NCI-H2081 treated with DMSO at 0.1 percent for 48 hours (cell line): ENCODE measurements at regions not wholly inside any gene's neighbourhood (a gene's known extent, or its start where the extent isn't known, plus 50 kb on each side); places are given as distances from the start of the nearest gene placed in this dataset.
"Not testable (repeated sequence)": the region's sequence is repeated elsewhere in the genome, so short reads cannot be mapped to it uniquely, and the experiment has no call there.

Experiments
- DNase-seq: peaks from one replicate; lab custom pipeline; 2025; lab: John Stamatoyannopoulos, UW

DNA sequence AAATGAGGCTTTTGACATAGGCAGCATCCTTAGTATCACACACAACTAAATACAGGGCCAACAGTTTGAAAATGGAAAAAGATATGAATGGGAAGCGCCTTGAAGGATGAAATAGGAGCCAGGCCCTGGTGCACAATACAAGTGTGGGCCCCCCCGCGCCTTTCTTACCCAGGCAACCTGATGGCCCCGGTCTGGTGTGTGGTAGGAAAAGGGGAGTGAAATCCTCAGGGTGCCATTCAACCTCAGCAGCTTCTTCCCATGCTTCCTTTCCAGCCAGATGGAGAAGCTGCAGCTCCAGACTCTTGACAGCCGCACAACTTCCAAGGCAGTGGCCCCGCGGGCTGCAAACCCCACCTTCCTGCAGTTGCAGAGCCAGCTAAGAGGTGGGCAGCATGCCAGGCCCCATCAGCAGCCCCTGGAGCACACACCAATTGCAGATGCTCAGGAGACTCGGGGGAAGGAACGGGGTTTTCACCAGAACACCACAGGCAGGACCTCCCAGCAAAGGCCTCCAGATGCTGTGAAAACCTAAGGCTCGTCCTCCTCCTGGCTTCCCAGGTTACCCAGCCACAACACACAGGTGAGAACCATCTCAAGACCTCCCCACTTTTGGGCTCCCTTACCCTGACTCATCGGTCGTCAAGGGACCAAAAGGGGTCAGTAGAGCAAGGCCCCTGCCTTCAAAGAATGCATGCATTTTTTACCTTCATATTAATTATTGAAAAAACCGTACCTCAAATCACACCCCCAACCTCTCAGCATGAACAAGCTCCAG, 101.6 kb downstream of the CPN2 start:
- DNase-seq: no peak

DNA sequence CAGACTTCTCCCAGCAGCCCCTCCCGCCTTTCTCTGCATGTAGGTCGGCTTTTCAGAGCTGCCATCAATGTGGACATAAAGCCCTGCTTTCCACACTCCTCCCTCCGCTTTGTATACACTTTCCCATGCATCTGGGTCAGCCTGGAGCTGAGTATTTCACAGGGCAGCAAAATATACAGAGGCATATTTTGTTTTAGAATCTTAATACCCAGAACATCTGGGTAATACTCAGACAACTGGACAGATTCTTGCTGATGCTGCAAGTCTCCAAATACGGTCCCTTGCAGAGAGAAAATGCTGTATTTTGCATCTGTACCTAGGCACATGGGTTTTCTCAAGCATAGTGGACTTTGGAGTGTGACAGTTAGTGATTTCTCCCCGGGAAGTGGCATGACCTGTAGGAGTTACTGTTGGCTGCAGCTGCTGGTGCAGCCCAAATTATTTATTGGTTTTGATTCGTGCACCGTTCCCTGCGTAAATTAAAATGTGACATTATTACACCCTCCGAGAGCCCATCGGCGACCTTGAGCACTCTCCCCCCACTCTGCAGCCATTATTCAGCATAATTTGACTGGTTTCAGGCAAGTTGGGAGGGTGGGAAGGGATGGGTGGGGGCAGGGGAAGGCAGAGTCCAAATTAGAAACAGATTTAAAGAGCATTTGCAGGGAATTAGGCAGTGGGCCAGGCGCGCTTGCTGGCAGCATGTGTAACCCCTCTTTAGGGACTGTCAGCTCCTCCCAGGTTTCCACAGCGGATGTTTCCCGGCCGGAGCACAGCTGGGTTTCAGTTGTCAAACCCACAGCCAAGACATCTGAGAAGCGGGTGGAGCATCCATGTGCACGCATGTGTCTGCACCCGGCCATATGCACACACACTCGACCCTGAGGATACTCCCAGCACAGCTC, 100.8 kb downstream of the CPN2 start:
- peak; percentile 81 for DNase-seq

DNA sequence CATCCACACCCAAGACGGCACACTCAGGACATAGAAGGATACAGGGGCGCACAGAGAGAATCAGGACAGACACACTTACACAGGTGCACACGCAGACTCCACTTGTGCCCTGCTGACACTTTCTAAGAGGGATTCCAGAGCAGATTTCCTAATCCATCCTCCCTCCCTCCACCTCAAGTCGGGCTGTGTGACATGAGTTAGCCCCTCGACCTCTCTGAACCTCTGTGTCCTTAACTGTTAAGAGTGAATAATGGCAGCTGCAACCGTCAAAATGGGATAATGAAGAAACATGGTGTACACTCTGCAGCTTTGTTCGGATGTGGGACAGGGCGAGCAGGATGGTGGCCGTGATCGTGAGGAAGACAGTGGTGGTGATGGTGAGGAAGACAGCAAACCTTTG, 100.1 kb downstream of the CPN2 start:
- no peak for DNase-seq

DNA sequence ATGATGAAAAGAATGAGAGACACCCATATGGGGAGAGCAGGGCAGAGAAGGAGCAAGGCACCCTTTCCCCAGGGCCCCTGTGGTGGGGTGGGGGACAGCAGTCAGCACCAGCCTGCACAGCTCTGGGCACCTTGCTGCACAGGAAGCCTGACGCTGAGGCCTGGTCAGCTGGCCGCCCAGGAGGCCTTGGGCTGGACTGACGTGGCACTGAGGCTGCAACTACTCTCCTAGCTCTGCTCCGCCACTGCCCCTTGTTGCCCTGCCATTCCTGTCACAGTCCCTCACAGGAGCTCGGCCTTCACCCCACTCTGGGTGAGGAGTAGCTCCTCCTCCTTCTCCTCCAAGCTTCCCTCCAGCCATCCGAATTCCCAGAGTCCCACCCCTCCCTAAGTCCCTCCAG, 99.7 kb downstream of the CPN2 start:
- no peak for DNase-seq

DNA sequence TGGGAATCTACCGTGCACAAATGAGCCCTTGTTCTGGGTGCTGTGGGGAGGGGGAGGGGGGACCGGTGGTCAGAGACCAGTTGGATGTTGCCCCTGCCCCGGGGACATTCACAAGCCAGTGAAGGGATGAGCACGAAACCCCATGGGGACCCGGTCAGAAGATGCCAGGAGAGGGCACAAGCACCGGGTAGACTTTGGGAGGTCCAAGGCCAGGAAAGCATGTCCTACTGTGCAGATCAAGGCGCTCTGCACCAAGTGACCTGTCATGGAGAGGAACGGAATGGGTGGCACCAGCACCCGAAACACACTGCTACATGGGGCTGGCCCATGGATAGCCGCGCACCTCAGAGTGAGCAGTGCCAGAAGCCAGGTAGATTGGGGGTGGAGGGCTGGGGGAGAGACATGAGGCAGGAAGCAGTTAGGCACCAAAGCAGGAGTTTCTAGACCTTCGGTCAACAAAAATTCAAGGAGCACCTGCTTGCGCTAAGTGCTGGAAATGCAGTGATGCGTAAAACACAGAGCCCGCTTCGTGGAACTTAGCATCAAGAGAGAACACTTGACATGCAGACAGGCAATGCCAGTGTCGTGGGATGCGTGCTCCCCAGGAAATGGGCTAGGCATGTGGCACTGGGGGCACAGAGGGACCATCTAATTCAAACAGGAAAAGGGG, 99.1 kb downstream of the CPN2 start:
- no peak for DNase-seq

DNA sequence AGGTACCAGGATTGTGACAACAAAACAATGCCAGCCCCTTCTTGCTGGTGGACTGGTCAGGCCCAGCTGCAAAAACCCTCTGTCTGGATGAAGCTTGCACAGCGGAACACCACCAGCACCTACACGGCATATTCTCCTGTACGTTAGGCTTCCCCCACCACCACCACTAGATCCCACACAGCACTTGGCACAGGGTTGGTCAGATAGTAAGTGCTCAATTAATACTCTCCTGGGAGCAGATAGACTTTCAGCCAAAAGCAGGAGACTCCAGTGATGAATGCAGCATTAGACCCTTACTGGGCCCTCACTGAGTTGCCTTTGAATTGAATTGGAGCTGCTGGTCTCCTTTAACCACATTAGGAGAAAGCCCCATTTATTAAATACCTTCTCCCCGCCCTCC, 97.9 kb downstream of the CPN2 start:
- DNase-seq: no peak

DNA sequence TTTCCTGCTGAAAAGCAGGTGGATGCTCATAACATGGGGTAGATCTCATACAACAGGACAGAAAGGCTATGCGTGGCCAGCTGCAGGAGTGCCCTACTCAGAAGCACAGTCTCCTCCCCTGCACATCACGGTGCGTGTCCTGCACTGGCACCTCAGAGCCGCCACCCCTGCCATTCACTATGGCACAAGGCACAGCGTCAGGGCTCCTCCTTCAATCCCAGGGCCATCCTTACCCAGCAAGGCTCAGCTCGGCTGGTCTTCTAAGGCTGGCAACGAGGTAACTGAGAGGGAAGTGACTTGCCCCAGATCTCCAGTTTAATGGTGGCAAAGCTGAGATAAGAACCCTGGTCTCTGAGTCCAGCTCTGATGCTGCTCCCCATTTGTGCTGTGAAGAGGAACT, 97.1 kb downstream of the CPN2 start:
- DNase-seq: no peak

DNA sequence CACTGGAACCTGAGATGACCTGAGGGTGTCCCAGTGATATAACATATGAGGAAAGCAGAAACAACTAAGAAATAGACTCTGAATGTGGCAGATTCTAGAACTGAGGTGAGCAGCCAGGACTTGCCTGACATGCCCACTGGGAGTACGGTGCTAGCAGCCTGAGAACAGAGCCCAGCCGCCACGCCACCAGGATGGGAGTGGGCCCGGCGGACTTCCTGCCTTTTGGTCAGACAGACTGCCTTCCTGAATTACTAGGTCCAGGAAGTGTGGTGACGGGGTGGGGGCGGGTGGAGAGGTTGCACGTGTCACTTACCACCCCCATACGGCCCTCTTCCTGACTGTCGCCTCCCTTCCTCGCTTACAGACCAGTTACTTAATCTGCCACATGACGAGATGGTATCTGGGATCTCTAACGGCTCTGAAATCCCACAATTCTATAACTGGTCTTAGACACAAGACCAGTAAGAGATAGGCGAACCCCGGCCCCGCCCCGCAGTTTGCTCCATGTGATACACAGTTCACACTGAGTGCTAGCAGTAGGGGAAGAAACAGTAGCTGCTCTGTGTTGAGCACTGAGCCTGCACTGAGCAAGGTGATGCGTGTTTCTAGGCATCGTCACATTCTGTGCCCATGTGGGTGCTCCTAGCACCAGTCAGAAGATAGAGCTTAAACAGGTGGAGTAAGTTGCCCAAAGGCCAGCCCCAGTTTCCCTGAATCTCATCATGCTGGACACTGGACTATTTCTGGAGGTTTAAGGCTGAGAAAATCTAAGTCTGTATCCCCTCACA, 95.7 kb downstream of the CPN2 start:
- DNase-seq: no peak

DNA sequence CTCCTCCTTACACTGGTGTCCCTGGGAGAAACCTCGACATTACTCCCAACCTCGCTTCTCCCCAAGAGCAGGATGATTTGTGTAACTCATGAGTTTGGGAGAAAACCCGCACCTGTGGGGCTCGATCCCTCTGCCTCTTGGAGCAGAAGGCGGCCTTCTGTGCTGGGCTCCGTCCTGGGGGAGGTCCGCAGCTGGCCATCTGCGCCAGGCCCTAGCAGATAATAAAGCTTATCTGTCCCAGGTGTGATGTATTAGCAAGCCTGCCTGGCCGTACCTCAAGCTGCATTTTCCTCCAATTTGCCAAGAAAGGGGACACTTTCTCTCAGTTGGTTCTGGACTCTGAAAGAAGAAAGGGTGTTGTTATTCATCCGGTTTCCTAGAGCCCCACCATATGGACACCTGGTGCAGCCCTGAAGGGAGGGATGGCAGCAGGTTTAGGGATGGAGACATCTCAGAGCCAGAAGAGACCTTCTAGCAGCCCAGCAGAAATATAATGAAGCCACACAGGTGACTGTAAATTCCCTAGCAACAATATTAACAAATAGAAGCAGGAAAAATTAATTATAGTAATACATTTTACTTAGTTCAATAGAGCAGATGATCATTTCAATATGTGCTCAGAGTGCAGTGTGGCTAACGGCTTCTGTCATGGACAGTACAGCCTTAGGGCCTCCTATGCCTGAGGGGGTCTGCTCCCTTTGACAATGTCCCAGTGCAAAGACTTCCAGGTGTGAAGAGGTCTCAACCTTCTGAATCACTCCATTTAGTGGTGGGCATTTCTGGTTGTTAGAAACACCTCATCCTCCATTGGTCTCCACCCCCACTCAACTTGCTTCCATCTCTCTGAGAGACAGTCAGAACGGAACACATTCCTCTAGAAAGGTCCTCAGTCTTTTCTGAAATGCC, 94.8 kb downstream of the CPN2 start:
- no peak for DNase-seq

DNA sequence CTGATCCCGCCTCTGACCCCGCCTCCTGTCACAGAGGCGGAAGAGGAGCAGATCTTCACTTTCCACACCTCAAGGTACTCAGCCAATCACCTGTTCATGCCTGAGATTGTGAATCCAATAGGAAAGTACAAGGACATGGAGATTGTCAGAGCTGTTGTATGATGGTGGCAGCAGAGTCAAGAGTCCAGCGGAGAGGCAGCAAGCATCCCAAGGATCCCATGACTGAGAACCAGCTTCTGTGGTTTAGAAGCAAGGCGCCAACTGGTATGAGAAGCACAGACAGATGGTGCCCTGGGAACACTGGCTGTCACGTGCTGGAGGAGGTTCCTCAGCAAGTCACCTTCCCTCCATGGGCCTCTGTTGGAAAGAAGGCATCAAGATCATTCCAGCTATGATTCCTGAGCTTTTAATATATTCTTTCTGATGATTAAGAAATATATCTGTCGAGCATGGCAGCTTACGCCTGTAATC, 93.9 kb downstream of the CPN2 start:
- DNase-seq: no peak

DNA sequence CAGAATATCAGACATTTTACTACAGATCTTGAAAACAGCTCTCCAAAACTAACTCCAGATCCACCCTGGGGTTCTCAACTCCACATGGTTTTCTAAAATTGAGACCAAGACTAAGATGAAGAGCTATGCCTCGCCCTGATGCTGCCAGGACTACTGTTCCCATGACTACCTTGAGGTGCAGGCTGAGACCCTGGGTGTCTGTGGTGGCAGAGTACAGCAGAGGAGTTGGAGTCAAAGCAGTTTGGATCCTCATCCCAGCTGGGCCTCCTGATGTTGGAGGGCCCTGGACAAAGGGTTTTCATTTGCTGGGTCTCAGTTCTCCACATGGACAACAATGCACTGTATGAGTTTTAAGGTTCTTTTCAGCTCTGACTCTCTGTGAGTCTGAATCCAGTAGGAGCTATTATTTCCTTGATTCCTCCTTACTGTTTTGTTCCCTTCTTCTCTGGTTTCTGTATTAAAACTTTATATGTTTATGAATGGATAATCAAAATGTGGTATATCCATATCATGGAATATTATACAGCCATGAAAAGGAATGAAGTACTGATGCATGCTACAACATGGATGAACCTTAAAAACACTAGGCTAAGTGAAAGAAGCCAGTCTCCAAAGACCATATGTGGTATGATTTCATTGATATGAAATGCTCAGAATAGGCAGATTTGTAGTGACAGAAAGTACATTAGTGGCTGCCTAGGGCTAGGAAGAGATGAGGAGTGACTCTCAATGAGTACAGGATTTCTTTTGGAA, 93.0 kb downstream of the CPN2 start:
- no peak for DNase-seq

DNA sequence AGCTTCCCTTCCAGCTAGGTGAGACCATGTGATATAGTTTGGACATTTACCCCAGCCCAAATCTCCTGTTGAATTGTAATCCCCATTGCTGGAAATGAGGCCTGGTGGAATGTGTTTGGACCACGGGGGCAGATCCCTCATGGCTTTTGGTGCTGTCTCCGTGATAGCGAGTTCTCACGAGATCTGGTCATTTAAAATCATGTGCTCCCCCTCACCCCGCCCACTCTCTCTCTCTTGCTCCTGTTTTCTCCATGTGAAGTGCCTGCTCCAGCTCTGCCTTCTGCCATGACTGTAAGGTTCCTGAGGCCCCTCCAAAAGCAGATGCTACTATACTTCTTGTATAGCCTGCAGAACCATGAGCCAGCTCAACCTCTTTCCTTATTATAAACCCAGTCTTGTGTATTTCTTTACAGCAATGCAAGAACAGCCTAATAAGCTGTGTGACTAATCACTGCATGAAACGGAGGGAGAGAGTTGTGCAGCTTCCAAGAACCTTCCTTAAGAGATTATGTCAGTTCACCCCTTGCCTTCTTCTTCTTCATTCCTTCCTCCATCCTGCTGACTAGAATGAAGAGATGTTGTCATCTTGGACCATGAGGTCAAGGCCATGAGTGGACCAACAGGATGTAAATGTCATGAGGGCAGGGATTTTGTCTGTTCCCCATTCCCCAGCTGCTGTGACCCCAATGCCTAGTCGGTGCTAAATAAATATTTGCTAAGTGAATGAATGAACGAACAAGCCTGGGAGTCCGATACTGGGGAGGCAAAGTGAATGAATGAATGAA, 91.0 kb downstream of the CPN2 start:
- DNase-seq: no peak

DNA sequence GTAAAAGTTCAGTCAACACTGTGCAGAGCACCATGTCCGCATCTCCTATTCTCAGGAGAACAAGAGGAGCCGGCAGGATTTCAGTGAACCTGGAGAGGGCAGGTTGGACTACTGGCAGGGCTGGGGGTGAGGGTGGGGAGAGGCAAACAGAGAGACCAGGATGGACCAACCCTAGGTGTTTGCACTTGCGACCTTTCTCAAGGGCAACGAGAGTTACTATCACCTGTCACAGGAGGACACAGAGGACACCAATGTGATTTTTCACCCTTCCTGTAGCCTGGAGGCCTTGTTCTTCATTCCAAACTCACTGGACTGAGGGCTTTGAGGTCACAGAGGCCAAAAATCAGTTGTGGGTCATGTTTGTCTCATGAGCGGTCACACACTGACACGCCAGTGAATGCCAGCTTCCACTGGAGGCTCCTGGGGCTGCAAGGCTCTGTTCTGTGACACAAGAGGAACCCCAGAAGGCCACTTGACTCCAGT, 89.5 kb downstream of the CPN2 start:
- no peak for DNase-seq

DNA sequence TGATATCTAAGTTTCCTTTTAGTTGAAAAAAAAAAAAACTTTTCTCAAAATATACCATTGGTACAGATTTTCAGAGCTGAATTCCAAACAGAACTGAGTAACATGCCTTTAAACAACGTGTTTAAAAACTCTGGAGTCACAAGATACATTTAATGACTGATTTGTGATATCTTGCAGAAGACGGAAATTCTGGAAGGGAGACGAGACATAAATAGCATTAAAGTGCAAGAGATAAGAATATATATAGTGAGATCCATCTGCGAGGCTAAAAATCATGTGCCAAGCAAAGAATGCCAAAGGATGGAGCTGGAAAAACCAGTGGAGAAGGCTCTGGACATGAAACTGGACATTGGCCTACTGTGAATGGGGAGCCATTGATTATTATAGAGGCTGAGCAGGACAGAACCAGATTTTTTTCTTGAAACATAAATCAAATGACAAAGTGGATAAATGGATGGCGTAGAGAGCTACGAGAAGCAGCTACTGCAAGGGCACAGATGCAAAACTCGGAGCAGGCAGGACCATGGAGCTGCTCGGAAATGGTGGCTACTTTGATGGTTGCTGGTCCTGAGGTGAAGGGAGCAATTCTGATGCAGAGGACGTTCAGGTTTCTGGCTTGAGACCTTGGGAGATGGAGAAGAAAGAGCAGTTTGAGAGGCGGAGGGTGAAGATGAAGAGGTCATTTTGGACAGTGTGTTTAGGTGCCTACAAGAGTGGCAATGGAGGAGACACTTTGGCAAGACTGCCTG, 88.8 kb downstream of the CPN2 start:
- DNase-seq: no peak

DNA sequence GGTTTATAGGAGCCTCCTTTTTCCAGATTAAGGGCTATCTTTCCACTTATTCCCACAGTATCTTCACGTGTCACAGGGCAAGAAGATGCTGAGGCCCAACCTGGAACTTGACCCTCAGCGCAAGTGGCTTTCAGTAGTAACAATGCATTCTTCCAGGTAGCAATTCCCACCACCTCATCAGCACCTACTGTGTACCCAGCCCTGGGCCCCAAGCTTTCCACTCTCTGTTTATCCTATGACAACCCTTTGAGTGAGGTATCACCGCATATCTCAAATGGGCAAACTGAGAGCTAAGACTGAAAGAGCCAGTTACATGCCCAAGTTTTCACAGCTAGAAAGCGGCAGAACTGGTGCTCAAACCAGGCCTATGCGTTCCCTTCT, 88.2 kb downstream of the CPN2 start:
- DNase-seq: no peak

DNA sequence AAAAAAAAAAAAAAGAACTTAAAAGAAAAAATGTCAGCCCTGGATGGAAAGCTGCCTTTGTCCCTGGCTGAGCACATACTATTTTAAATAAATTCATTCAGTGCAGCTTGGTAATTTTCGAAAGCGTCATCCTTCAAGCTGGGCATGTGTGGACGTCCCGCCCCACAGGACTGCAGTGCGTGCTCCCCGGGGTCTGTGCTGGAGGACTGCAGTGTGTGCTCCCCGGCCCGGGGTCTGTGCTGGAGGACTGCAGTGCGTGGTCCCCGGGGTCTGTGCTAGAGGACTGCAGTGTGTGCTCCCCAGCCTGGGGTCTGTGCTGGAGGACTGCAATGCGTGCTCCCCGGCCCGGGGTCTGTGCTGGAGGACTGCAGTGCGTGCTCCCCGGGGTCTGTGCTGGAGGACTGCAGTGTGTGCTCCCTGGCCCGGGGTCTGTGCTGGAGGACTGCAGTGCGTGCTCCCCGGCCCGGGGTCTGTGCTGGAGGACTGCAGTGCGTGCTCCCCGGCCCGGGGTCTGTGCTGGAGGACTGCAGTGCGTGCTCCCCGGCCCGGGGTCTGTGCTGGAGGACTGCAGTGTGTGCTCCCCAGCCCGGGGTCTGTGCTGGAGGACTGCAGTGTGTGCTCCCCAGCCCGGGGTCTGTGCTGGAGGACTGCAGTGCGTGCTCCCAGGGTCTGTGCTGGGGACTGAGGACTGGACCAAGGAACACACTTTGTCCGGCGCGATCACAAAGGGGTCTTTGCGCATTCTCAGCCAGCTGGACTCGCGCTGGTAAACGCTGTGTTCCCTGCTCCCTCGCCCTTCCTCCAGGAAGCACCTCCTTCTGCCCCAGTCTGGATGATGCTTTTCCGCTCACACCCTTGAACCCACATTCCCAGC, 86.3 kb downstream of the CPN2 start:
- not testable (repeated sequence) for DNase-seq

DNA sequence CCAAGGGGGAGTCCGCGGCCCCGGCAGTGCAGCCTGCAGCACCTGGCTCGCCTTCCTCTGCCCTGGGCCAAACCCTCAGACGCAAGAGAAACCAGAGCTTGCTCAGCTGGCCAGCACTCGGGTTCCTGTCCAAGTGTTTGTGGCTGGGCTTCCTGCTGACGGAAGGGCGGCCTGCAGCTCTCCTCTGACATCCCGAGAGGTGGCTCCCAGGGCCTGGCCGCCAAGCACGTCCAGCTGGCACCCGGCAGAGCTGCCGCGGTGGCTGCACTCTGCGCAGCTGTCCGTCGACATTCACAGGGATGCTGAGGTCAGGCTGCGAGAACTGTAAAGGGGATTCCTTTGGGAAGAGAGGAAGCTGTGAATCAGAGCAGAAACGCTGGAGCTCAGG, 85.6 kb downstream of the CPN2 start:
- DNase-seq: no peak
